HG02840 (cell line): ENCODE measurements at regions not wholly inside any gene's neighbourhood (a gene's known extent, or its start where the extent isn't known, plus 50 kb on each side); places are given as distances from the start of the nearest gene placed in this dataset.
"Not testable (repeated sequence)": the region's sequence is repeated elsewhere in the genome, so short reads cannot be mapped to it uniquely, and the experiment has no call there.

Experiments
- ATAC-seq: cut with Tn5 transposase; IDR thresholded peaks from one replicate; pipeline ENCODE4 v1.9.1; 2021; ENCODE audit warnings: mild to moderate bottlenecking, moderate library complexity, moderate number of reproducible peaks; ENCODE audit not compliant: unreplicated experiment, low FRiP score

DNA sequence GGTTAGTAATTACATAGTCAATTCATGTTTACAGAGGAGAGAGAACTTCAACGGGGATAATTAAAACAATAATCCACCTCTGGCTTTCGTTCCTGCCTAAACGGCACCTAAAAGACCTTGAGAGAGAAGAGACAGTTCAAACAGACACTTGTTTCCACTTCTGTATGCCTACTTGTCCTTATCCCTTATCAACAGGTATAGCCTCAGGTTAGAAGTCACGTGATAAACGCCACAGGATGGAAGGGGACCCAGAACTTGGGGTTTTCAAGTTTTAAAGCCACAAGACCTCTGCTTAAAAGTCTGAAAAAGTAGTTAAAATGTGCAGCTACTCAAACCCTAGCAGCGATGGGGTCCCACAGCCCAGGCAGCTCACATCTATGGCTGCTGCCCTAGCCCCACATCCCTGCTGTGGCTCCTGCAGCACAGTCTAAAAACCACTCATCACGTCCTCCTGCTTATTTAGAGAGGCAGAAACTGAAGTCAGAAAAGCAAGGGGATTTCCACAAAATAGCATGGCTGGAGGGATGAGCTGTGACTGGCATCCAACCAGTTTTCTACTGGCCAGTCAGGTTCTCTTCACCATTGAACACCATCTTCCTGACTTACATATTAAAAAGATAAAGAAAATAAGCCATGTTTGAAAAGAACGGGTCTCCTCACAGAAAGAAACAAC, 51.2 kb upstream of the SEC16B start:
- no peak for ATAC-seq

DNA sequence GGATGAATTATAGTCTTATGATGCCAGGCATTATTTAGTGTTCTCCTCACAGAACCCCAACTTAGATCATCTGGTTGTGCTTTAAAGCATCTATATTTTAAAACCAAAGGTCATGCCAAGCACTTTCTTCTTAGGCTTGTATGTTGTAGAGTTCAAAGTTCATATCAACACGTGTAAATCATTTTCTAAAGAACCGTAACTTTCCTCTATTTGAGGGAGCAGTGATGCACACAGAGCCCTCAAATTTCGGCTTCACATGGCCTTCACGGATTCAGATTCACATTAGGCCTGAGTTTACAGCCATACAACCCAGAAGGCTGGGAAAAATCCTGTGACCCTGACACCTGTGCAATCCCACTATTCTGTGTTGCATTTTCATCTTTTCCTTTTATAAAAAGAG, 52.1 kb upstream of the SEC16B start:
- no peak for ATAC-seq

DNA sequence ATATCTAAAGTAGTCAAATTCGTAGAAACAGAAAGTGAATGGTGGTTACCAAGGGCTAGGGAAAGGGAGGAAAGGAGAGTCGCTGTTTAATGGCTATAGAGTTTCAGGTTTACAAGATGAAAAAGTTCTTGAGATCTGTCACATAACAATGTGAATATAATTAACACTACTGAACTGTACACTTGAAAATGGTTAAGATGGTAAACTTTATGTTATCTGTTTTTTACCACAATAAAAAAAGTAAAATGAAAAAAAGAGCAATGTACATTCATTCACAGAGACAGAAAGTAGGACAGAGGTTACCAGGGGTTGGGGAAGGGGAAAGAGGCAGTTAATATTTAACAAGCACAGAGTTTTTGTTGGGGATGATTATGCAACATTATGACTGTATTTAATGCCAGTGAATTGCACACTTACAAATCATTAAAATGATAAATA, 53.3 kb upstream of the SEC16B start:
- ATAC-seq, result no peak

DNA sequence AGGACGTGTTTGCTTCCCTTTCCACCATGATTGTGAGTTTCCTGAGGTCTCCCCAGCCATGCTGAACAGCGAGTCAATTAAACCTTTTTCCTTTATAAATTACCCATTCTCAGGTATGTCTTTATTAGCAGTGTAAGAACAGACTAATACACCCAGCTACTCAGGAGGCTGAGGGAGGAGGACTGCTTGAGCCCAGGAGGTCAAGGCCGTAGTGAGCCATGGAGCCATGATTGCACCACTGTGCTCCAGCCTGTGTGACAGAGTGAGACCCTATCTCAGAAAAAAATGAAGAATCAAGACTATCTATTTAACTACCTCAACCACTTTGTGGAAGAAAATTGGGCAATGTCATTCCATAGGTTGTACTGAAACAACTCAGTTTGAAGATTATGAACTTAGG, 54.6 kb upstream of the SEC16B start:
- ATAC-seq, result no peak

DNA sequence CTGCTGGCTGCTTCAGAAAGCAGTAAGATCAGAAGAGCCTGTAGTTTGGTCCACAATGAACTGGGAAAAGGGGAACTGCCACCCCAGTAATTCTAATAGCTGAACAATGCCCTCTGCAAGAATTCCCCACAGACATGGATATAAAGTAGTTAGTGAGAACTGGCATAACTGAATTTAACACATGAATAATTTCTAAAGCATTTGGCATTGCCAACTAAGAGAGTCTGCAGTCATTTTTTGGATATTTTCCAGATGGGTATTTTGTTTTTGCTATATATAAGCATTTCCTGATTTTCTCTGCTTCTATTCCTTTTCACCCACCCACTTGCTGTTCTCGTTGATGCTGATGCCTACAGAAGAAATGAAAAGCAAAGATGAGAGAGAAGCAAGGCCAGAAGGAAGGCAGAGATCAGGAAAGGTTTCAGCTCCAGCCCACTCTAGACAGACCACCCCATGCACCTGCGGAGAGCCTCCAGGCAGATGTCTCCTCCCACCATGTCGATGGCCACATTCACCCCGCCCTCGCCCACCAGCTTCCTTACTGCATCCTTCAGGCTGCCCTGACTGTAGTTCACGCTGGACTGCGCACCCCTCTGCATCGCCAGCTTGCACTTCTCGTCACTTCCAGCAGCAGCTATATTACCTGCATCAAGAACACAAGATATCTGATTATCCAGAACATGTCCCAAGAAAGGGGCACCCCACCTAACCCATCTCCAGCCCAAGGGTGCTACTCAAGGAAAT, 55.9 kb upstream of the SEC16B start:
- no peak for ATAC-seq

DNA sequence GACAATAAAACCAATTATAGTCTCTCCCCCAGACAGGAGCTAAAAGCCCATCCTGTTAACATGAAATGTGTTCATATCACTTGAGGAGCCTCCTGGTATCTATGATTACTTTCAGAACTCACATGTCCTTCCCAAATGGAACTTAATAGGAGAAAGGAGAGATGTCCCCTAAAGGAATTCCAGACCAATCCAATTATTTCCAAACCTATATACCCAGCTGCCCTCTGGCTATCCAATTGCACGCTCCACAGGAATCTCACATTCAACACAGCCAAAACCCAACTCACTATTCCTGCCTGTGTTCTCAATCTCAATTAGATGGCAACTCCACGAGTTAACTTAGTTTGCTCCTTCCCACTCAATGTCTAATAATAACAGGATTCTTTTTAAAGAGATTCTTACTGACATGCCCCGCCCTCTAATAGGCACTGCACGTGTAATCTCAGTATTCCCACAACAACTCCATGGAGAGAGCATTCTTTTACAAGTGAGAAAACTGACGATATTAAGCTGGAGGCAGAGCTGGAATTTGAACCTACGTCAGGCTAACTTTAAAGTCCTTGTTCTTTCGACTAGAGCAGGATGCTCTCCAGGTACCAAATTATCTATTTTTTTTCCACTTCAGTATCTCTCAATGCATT, 59.1 kb upstream of the SEC16B start:
- ATAC-seq, result no peak

DNA sequence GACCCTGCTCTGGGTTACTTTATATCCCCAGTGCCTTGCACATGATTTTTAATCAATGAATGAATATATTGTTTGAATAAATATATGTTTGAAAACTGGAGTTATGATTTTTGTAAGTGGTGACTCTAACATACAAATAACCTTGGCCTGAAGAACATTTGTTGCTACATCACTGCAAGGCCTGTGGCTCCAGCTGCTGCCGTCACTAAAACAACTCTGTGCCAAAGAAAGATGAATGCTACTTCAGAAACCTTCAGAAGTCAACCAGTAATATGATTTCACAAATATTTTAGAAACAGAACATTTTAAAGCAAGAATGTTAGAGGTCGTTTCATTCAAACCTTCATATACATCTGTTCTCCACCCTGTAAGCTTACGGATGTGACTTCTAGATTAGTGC, 60.6 kb upstream of the SEC16B start:
- no peak for ATAC-seq

DNA sequence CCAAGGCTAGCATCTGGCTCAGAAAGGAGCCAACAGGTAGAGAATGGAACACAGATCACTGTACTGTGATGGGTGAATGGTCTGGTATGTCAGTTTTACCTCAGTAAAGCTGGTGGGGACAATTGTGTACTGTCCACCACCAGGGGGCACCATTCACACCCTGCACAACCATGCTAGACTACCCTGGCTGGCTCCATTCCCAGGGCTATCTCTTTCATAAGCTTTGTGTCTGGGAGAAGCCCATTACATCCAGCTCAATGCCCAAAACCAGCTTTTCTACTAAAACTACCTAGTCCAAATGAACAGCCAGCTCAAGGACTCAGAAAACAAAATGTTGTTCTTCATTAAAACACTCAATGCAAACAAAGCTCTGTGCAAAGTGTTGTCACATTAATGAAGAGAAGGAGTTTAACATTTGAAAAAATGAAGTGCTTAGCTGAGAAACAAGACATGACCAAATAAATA, 62.0 kb upstream of the RASAL2 start:
- ATAC-seq, result peak; percentile 75

DNA sequence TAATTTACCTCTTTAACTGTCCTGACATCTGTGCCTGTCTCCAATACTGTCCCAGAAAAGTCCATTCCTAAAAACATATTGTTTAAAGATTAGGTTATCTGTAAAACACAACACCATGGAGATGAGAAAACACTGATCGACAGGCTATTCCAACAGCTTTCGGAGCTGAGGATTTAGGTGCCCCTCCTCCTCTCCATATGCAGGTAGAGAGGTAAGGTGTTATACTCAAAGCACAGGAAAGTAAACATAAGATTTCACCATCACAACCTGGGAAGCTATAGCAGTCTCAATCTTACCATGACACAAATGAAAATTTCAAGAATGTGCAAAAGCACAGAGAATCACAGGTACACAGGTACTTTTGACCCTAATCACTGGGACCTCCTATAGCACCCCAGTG, 60.9 kb upstream of the RASAL2 start:
- no peak for ATAC-seq

DNA sequence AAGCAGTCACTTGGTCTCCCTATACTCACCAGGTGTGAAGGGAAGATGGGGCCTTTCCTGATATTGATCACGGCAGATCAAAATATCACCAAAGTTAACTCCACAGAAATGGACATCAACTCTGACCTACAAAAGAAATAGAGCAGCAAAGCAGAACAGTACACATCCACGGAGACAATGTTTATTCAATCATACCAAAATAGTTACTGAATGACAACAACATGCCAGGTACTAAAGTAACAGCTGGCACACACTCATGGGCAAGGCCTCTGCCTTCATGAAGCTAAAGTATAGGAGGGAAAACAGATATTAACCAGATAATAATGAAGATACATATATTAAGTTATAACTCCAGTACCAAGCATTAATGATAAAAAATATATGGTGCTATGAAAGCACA, 59.2 kb upstream of the RASAL2 start:
- no peak for ATAC-seq

DNA sequence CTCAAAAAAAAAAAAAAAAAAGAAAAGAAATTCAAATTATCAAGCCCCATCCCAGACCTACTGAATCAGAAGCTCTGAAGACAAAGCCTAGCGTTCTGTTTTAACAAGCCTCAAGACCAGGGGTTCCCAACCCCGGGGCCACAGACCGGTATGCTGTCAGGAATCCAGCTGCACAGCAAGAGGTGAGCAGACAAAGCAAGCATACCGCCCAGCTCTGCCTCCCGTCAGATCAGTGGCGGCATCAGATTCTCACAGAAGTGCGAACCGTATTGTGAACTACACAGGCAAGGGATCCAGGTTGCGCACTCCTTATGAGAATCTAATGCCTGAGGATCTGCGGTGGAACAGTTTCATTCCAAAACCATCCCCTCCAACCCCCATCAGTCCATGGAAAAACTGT, 57.8 kb upstream of the RASAL2 start:
- no peak for ATAC-seq

DNA sequence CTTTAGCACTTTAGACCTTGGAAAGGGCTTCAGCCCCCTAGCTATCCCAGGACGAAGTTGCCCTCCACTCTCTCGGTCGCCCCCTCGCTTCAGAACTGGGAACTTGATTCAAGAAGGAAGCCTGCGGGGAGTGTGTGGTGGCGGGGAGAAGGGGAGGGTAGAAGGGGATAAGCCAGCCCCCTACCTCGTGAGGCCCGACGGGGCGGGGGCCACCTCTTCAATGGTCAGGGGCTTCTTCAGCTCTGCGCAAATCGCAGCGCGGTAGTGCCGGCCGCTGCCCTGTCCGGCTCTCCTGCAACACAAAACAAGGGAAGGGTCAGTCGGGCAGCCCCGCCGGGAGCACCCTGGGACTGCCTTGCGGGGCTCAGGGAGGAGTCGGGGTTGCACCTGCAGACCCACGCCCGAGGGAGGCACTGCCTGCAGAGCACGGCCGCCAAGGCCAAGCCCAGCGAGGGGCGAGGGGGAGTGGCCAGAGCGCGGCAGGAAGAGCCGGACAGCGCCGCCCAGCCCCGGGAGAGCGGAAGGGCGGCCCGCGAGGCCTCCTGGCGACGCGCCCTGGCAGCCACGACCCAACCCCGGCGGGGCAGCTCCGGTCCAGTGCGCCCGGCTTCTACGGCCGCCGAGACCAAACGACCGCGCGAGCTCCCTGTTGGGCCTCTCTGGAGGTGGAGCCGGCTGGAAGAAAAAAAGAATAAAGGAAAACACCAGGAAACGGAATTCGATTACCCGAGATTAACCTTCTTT, 56.2 kb upstream of the RASAL2 start:
- ATAC-seq, result no peak

DNA sequence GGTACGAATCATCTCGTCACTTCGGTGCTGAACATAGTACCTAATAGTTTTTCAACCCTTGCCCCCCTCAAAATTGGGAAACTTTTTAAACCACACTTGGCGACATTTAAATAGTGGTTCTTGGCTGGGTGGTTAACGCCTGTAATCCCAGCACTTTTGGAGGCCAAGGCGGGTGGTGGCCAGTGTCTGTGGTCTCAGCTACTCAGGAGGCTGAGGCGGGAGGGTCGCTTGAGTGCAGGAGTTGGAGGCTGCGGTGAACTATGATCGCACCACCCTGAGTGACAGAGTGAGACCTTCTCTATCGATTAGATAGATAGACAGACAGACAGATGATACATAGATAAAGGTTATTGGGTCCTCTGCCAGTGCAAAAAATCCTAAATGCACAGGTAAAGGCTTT, 55.5 kb upstream of the RASAL2 start:
- no peak for ATAC-seq

DNA sequence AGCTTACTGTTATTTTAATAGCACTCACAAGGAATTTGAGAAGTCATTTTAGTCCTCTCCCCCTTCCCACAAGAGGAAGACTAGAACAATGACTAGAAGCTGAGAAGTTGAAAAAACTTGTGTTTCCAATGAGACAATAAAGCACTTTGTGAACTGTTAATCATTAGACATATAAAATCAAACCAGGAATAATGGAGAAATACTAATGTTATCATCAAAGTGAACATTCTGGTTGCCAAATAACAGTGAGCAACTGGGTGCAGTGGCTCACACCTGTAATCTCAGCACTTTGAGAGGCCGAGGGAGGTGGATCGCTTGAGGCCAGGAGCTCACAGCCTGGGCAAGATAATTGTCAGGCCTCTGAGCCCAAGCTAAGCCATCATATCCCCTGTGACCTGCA, 54.0 kb upstream of the RASAL2 start:
- no peak for ATAC-seq

DNA sequence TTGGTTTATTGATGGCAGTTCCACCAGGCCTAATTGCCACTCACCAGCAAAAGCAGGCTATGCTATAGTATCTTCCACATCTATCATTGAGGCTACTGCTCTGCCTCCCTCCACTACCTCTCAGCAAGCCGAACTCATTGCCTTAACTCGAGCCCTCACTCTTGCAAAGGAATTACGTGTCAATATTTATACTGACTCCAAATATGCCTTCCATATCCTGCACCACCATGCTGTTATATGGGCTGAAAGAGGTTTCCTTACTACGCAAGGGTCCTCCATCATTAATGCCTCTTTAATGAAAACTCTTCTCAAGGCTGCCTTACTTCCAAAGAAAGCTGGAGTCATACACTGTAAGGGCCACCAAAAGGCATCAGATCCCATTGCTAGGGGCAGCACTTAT, 50.0 kb upstream of the RASAL2 start:
- ATAC-seq, result not testable (repeated sequence)
